OCI-LY1 (cell line): ENCODE measurements at regions not wholly inside any gene's neighbourhood (a gene's known extent, or its start where the extent isn't known, plus 50 kb on each side); places are given as distances from the start of the nearest gene placed in this dataset.

Source experiments
- EZH2 ChIP-seq: fragments of 200-600 bp; sonication (generic), shearing (Covaris generic); IDR thresholded peaks from 2 replicates; pipeline ENCODE4 v1.8.0; 2017; ENCODE audit warnings: borderline replicate concordance, mixed run types, mild to moderate bottlenecking, antibody characterized with exemption, low read length, moderate library complexity, mixed read lengths
- TF ChIP-seq, protein P1 (sequence below): fragments of 200-600 bp; sonication (generic), shearing (Covaris generic); IDR thresholded peaks from 2 replicates; pipeline ENCODE4 v1.5.1; 2017; ENCODE audit warnings: mild to moderate bottlenecking, antibody characterized with exemption, low read length, moderate library complexity, mixed read lengths

DNA sequence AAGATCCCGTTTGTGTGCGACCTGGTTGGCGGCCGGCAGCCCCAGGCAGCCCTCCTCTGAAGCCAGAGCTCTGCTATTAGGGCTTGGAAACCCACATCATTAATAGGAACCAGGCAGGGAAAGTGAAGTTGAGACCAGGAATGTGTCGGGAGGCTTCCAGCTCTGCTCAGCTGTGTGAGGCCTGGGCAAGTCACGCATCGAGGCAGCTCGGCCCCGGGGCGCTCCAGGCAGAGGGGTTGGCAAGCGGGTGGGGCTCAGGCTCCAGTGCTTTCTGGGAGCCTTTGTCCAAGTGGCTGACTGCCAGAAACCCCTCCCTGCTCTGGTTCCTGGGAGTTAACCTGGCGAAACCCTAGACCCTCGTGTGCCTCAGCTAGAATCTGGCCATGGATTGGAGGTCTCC is 1151.7 kb downstream of the VRK1 start:
- TF ChIP-seq, protein P1, sequence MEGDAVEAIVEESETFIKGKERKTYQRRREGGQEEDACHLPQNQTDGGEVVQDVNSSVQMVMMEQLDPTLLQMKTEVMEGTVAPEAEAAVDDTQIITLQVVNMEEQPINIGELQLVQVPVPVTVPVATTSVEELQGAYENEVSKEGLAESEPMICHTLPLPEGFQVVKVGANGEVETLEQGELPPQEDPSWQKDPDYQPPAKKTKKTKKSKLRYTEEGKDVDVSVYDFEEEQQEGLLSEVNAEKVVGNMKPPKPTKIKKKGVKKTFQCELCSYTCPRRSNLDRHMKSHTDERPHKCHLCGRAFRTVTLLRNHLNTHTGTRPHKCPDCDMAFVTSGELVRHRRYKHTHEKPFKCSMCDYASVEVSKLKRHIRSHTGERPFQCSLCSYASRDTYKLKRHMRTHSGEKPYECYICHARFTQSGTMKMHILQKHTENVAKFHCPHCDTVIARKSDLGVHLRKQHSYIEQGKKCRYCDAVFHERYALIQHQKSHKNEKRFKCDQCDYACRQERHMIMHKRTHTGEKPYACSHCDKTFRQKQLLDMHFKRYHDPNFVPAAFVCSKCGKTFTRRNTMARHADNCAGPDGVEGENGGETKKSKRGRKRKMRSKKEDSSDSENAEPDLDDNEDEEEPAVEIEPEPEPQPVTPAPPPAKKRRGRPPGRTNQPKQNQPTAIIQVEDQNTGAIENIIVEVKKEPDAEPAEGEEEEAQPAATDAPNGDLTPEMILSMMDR = no peak
- no peak for TF ChIP-seq EZH2
